Right lobe of liver (tissue), 4 donors: ENCODE measurements at regions not wholly inside any gene's neighbourhood (a gene's known extent, or its start where the extent isn't known, plus 50 kb on each side); places are given as distances from the start of the nearest gene placed in this dataset.

ENCODE experiments used
- CTCF ChIP-seq, 4 donors: fragments of 200-600 bp in 3 of 4; fragments of 450-650 bp in 1 of 4; IDR thresholded peaks; one replicate each; pipeline versions ENCODE4 v1.5.1 to v1.8.0; 2016 to 2022; ENCODE audit warnings: antibody characterized with exemption in 4 of 4, mild to moderate bottlenecking in 2 of 4
- POLR2A ChIP-seq: fragments of 450-650 bp; IDR thresholded peaks from one replicate; pipeline ENCODE4 v1.6.1; 2017; ENCODE audit warnings: antibody characterized with exemption, mild to moderate bottlenecking
- donor health status: DM: no; HTN: no; CAD: no.
- donor health status: DM: no; HTN: no; CAD: no.
- donor health status: DM: no; HTN: yes; CAD: no.

- TF ChIP-seq CTCF (IDR thresholded peaks at IDR 0.05) (no peak), POLR2A (no peak)
These were observed 606.9 kb downstream of the MCTP2 start for GRCh38 chr15:94838281-94838680.
